ENCODE measurements at regions not wholly inside any gene's neighbourhood (a gene's known extent, or its start where the extent isn't known, plus 50 kb on each side); places are given as distances from the start of the nearest gene placed in this dataset.

GRCh38 chr10:28179743-28180099 is 123.1 kb downstream of the MPP7 start:
- Histone ChIP-seq H2AFZ (ENCODE audit: low read depth, low read length) (no peak overlapping the region), H3K9me2 (ENCODE audit: insufficient read depth, low read length) (no peaks in the 10 kb centered on the region), H3F3A (ENCODE audit: insufficient read depth, low read length, poor library complexity, severe bottlenecking) (no peaks in the 10 kb centered on the region), H3K4me3 (ENCODE audit: low read length) (no peak overlapping the region), H3K9me3 (ENCODE audit: low read length) (no peaks in the 10 kb centered on the region), H3K4me2 (ENCODE audit: low read length) (no peak overlapping the region), H4K20me1 (ENCODE audit: insufficient read depth) (no peaks in the 10 kb centered on the region), H3K36me3 (ENCODE audit: insufficient read depth, low read length) (no peaks in the 10 kb centered on the region), H3K27ac (ENCODE audit: low read length) (no peak overlapping the region), H3K9ac (ENCODE audit: low read length) (no peak overlapping the region), H3K79me2 (replicated peaks; ENCODE audit: insufficient read depth, low read length) (no peaks in the 10 kb centered on the region), H3K27me3 (ENCODE audit: insufficient read depth, low read depth, low read length) (no peaks in the 10 kb centered on the region)
- TF ChIP-seq MXI1 (conservative IDR thresholded peaks at IDR 0.05; ENCODE audit: poor library complexity, severe bottlenecking) (no peak), SMC3 (conservative IDR thresholded peaks at IDR 0.05; ENCODE audit: poor library complexity) (no peak), EZH2 (IDR thresholded peaks at IDR 0.05; ENCODE audit: borderline replicate concordance, insufficient read depth, low read length, poor library complexity, severe bottlenecking) (no peak), REST (IDR thresholded peaks at IDR 0.05; ENCODE audit: borderline replicate concordance) (no peak), CTCF (IDR thresholded peaks at IDR 0.05; ENCODE audit: poor library complexity, severe bottlenecking) (no peak), TAF1 (IDR thresholded peaks at IDR 0.05; ENCODE audit: low read depth) (no peak), RAD21 (conservative IDR thresholded peaks at IDR 0.05) (no peak), EP300 (conservative IDR thresholded peaks at IDR 0.05; ENCODE audit: poor library complexity, severe bottlenecking) (no peak), POLR2AphosphoS5 (IDR thresholded peaks at IDR 0.05) (no peak)

- H3K4me3 ChIP-seq (ENCODE audit: low read length), result no peak overlapping the region
- H3K9me2 ChIP-seq (ENCODE audit: insufficient read depth, low read length), result no peaks in the 10 kb centered on the region
- no peaks in the 10 kb centered on the region for H4K20me1 ChIP-seq (ENCODE audit: insufficient read depth)
- TF ChIP-seq POLR2AphosphoS5 (IDR thresholded peaks at IDR 0.05) (no peak), EZH2 (IDR thresholded peaks at IDR 0.05; ENCODE audit: borderline replicate concordance, insufficient read depth, low read length, poor library complexity, severe bottlenecking) (no peak), SMC3 (conservative IDR thresholded peaks at IDR 0.05; ENCODE audit: poor library complexity) (peak; percentile 87), CTCF (IDR thresholded peaks at IDR 0.05; ENCODE audit: poor library complexity, severe bottlenecking) (peak; percentile 82), TAF1 (IDR thresholded peaks at IDR 0.05; ENCODE audit: low read depth) (no peak), RAD21 (conservative IDR thresholded peaks at IDR 0.05) (peak; percentile 86)
- H3K79me2 ChIP-seq (replicated peaks; ENCODE audit: insufficient read depth, low read length), result no peaks in the 10 kb centered on the region
- no peaks in the 10 kb centered on the region for H3K27me3 ChIP-seq (ENCODE audit: insufficient read depth, low read depth, low read length)
- H2AFZ ChIP-seq (ENCODE audit: low read depth, low read length), result no peak overlapping the region
- H3K9ac ChIP-seq (ENCODE audit: low read length), result no peak overlapping the region
- H3K9me3 ChIP-seq (ENCODE audit: low read length), result no peaks in the 10 kb centered on the region
- H3K27ac ChIP-seq (ENCODE audit: low read length), result no peak overlapping the region
- no peaks in the 10 kb centered on the region for H3F3A ChIP-seq (ENCODE audit: insufficient read depth, low read length, poor library complexity, severe bottlenecking)
- no peaks in the 10 kb centered on the region for H3K36me3 ChIP-seq (ENCODE audit: insufficient read depth, low read length)
- H3K4me2 ChIP-seq (ENCODE audit: low read length), result no peak overlapping the region
Observed at GRCh38 chr10:28179006-28179742, 123.7 kb downstream of the MPP7 start.

All from neural cell (in vitro differentiated cells).